Upper lobe of left lung (tissue), 4 donors: ENCODE measurements at regions not wholly inside any gene's neighbourhood (a gene's known extent, or its start where the extent isn't known, plus 50 kb on each side); places are given as distances from the start of the nearest gene placed in this dataset.

Source experiments
- POLR2AphosphoS5 ChIP-seq, 2 donors: sonication (generic); formaldehyde crosslinking; IDR thresholded peaks; one replicate each; pipeline ENCODE4 v1.5.1; 2017; ENCODE audit warnings: antibody characterized with exemption in 2 of 2
- TF ChIP-seq, protein P1 (sequence below), 6 experiments: fragments of 450-650 bp in 4 of 6; fragments of 200-600 bp in 2 of 6; sonication (generic) in 2 of 6; IDR thresholded peaks; one replicate each; pipeline ENCODE4 v1.5.1; 2016 to 2019; ENCODE audit warnings: antibody characterized with exemption in 6 of 6

DNA sequence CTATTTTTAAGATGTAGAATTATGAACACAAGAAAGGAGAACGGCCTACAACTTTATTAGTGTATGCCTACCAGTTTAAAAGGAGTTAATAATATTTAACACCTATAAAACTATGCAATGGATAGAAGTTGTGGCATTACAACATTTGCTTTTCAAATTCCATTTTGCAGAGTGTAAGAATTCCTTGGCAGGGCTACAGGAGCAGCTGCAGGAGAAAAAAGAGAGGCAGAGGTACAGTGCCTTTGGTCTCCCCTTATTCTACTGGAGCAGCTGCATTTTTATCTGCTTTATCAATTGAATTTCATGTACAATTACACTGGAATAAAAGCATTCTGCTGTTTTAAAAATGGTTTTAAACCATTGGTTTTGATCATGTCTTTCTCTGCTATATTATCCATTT, 145.7 kb upstream of the KCNH8 start:
- TF ChIP-seq, protein P1, sequence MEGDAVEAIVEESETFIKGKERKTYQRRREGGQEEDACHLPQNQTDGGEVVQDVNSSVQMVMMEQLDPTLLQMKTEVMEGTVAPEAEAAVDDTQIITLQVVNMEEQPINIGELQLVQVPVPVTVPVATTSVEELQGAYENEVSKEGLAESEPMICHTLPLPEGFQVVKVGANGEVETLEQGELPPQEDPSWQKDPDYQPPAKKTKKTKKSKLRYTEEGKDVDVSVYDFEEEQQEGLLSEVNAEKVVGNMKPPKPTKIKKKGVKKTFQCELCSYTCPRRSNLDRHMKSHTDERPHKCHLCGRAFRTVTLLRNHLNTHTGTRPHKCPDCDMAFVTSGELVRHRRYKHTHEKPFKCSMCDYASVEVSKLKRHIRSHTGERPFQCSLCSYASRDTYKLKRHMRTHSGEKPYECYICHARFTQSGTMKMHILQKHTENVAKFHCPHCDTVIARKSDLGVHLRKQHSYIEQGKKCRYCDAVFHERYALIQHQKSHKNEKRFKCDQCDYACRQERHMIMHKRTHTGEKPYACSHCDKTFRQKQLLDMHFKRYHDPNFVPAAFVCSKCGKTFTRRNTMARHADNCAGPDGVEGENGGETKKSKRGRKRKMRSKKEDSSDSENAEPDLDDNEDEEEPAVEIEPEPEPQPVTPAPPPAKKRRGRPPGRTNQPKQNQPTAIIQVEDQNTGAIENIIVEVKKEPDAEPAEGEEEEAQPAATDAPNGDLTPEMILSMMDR (IDR thresholded peaks at IDR 0.05), result no peak
- no peak for TF ChIP-seq POLR2AphosphoS5 (IDR thresholded peaks at IDR 0.05)
